HEK293 (cell line): ENCODE measurements at regions not wholly inside any gene's neighbourhood (a gene's known extent, or its start where the extent isn't known, plus 50 kb on each side); places are given as distances from the start of the nearest gene placed in this dataset.

Source experiments
- MYNN ChIP-seq: fragments of 450-650 bp; formaldehyde crosslinking; IDR thresholded peaks from 2 replicates; pipeline ENCODE4 v1.5.1; 2016; ENCODE audit warnings: missing biosample characterization, missing genetic modification characterization, borderline replicate concordance
- ZNF157 ChIP-seq: fragments of 450-650 bp; formaldehyde crosslinking; IDR thresholded peaks from 2 replicates; pipeline ENCODE4 v1.5.1; 2016; ENCODE audit warnings: missing biosample characterization, missing genetic modification characterization
- ZNF274 ChIP-seq, 2 experiments: fragments of 200-500 bp in 1 of 2; fragments of 450-650 bp in 1 of 2; sonication (Bioruptor generic) in 1 of 2; formaldehyde crosslinking in 1 of 2; IDR thresholded peaks; 2 replicates each; pipeline versions ENCODE4 v1.5.1 to v1.6.1; 2014 to 2016; ENCODE audit warnings: borderline replicate concordance in 1 of 2, inconsistent platforms in 1 of 2, low read length in 1 of 2, missing biosample characterization in 1 of 2, missing genetic modification characterization in 1 of 2
- ZNF510 ChIP-seq: fragments of 450-650 bp; formaldehyde crosslinking; IDR thresholded peaks from 2 replicates; pipeline ENCODE4 v1.5.1; 2018; ENCODE audit warnings: mild to moderate bottlenecking, missing genetic modification characterization, missing biosample characterization; ENCODE audit not compliant: insufficient replicate concordance
- TF ChIP-seq, protein P1 (sequence below): fragments of 450-650 bp; formaldehyde crosslinking; IDR thresholded peaks from 2 replicates; pipeline ENCODE4 v1.5.1; 2016; ENCODE audit warnings: missing biosample characterization, missing genetic modification characterization

DNA sequence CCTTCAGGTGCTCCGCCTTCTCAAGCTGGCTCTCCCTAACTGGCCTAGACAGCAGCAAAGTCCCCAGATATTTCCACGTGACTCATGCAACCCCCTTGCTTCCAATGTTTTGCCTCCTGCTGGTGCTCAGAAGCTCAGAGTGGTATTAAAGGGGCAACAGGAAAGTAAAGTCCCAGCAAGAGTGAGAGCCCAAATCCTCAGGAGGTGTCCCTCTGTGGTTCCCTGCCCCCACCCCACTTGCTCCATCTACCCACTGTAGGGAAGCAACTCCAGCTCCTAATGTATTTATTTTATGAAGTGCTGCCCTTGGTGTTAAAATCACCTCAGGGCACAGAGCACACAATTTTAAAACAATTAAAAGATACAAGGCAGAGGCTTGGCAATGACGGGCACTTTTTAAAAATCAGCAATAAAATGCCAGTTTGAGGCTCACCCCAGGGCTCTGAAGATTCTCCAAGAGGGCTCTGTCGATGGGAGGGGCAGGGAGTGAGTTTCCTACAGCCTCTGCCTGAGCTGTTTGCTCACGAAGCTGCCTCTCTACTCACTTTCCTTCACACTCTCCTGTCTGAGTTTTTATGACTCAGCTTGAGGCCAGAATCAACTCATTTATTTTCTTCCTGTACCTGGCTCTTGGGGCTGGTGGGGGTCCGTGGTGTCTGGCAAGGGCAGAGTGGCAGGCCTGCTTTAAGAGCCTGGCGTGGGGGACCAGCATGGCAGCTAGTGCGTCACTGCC is 81.9 kb upstream of the MAX start:
- TF ChIP-seq ZNF510 (tag by site-specific recombination) (no peak), ZNF274 (IDR thresholded peaks at IDR 0.05; ENCODE audit: low read length) (no peak), ZNF274 (tag by site-specific recombination; IDR thresholded peaks at IDR 0.05; ENCODE audit: borderline replicate concordance) (no peak), MYNN (tag by site-specific recombination) (no peak), ZNF157 (tag by site-specific recombination) (no peak)
- TF ChIP-seq, protein P1, sequence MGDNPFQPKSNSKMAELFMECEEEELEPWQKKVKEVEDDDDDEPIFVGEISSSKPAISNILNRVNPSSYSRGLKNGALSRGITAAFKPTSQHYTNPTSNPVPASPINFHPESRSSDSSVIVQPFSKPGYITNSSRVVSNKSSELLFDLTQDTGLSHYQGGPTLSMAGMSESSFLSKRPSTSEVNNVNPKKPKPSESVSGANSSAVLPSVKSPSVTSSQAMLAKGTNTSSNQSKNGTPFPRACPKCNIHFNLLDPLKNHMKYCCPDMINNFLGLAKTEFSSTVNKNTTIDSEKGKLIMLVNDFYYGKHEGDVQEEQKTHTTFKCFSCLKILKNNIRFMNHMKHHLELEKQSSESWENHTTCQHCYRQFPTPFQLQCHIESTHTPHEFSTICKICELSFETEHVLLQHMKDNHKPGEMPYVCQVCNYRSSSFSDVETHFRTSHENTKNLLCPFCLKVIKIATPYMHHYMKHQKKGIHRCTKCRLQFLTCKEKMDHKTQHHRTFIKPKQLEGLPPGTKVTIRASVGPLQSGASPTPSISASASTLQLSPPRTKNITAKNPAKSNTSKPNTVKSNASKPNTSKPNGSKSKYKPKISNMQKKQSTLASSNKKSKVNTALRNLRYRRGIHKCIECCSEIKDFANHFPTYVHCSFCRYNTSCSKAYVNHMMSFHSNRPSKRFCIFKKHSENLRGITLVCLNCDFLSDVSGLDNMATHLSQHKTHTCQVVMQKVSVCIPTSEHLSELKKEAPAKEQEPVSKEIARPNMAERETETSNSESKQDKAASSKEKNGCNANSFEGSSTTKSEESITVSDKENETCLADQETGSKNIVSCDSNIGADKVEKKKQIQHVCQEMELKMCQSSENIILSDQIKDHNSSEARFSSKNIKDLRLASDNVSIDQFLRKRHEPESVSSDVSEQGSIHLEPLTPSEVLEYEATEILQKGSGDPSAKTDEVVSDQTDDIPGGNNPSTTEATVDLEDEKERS (tag by site-specific recombination) = no peak
